Keratinocyte (primary cell): ENCODE measurements at regions not wholly inside any gene's neighbourhood (a gene's known extent, or its start where the extent isn't known, plus 50 kb on each side); places are given as distances from the start of the nearest gene placed in this dataset.

Experiments used
- DNase-seq: peaks from one replicate; pipeline ENCODE4 v3.0.0-alpha.2; 2011; ENCODE audit warnings: low read depth, missing footprints, low spot score
- FAIRE-seq: peaks from 2 replicates; lab custom pipeline; 2011; peaks lifted over from hg19 to GRCh38; lab: Jason Lieb, UNC
- H2AFZ ChIP-seq: 2 replicates; pipeline ENCODE4 v1.6.0; 2012; ENCODE audit warnings: low read length, control low read depth, inconsistent platforms; ENCODE audit not compliant: control insufficient read depth
- H3K27ac ChIP-seq: 2 replicates; pipeline ENCODE4 v1.5.1; 2011; ENCODE audit warnings: low read length; ENCODE audit not compliant: control insufficient read depth, insufficient read depth
- H3K27me3 ChIP-seq: 3 replicates; pipeline ENCODE4 v1.6.0; 2011; ENCODE audit warnings: low read length; ENCODE audit not compliant: control insufficient read depth, insufficient read depth; ENCODE audit errors: extremely low read depth
- H3K36me3 ChIP-seq, 2 experiments: 2 replicates in 1 of 2; 3 replicates in 1 of 2; pipeline ENCODE4 v1.5.1; 2011; ENCODE audit warnings: low read length in 2 of 2, mild to moderate bottlenecking in 1 of 2; ENCODE audit not compliant: control insufficient read depth in 2 of 2, insufficient read depth in 2 of 2; ENCODE audit errors: extremely low read depth in 1 of 2
- H3K4me1 ChIP-seq: 3 replicates; pipeline ENCODE4 v1.5.1; 2011; ENCODE audit warnings: low read length; ENCODE audit not compliant: control insufficient read depth, insufficient read depth; ENCODE audit errors: extremely low read depth
- H3K4me2 ChIP-seq: 3 replicates; pipeline ENCODE4 v1.6.0; 2011; ENCODE audit warnings: low read depth, low read length; ENCODE audit not compliant: control insufficient read depth, insufficient read depth; ENCODE audit errors: extremely low read depth
- H3K4me3 ChIP-seq, 3 experiments: fragments of 200-600 bp in 1 of 3; sonication (generic) in 1 of 3; 2 replicates in 2 of 3; 3 replicates in 1 of 3; pipeline ENCODE4 v1.5.1; 2011 to 2016; ENCODE audit warnings: low read length in 3 of 3, mild to moderate bottlenecking in 3 of 3, control low read depth in 2 of 3, inconsistent platforms in 1 of 3, low read depth in 1 of 3, mixed read lengths in 1 of 3, mixed run types in 1 of 3, moderate library complexity in 1 of 3; ENCODE audit not compliant: control insufficient read depth in 2 of 3, insufficient read depth in 2 of 3; ENCODE audit errors: extremely low read depth in 1 of 3
- H3K79me2 ChIP-seq: 2 replicates; pipeline ENCODE4 v1.6.0; 2012; ENCODE audit warnings: low read length; ENCODE audit not compliant: control insufficient read depth, insufficient read depth
- H3K9ac ChIP-seq: 3 replicates; pipeline ENCODE4 v1.6.0; 2011; ENCODE audit warnings: low read length; ENCODE audit not compliant: control insufficient read depth, insufficient read depth; ENCODE audit errors: extremely low read depth
- H3K9me1 ChIP-seq: 3 replicates; pipeline ENCODE4 v1.6.0; 2011; ENCODE audit warnings: low read length; ENCODE audit not compliant: control insufficient read depth, insufficient read depth; ENCODE audit errors: extremely low read depth
- H3K9me3 ChIP-seq: 2 replicates; pipeline ENCODE4 v1.5.1; 2012; ENCODE audit warnings: low read depth, low read length; ENCODE audit not compliant: control insufficient read depth
- H4K20me1 ChIP-seq: 3 replicates; pipeline ENCODE4 v1.6.0; 2011; ENCODE audit warnings: low read length; ENCODE audit not compliant: control insufficient read depth, insufficient read depth; ENCODE audit errors: extremely low read depth
- EZH2 ChIP-seq: IDR thresholded peaks from one replicate; pipeline ENCODE4 v1.6.1; 2012; ENCODE audit warnings: inconsistent platforms, mild to moderate bottlenecking, low read length, moderate library complexity
- dilution Hi-C: fragments of 300-500 bp; cut with MboI; formaldehyde crosslinking; loops from one replicate; pipeline ENCODE4 v1.7.0; 2020; ENCODE audit warnings: low sequenced_read_pairs; ENCODE audit not compliant: extremely low pct_ligation_motif_present
- TF ChIP-seq, protein P1 (sequence below), 3 experiments: IDR thresholded peaks in 1 of 3; conservative IDR thresholded peaks in 1 of 3; optimal IDR thresholded peaks in 1 of 3; 2 replicates in 2 of 3; 3 replicates in 1 of 3; pipeline versions ENCODE3 to v1.5.1; 2011; ENCODE audit warnings: low read length in 3 of 3, mild to moderate bottlenecking in 3 of 3, moderate library complexity in 2 of 3, control low read depth in 1 of 3, inconsistent platforms in 1 of 3; ENCODE audit not compliant: insufficient read depth in 2 of 3; ENCODE audit errors: extremely low read depth in 1 of 3

- no peaks in the 10 kb centered on the region for H3K27me3 ChIP-seq
- no peak overlapping the region for H2AFZ ChIP-seq
- FAIRE-seq (no peak), DNase-seq (no peak)
- H3K27ac ChIP-seq, result no peak overlapping the region
- TF ChIP-seq, protein P1, sequence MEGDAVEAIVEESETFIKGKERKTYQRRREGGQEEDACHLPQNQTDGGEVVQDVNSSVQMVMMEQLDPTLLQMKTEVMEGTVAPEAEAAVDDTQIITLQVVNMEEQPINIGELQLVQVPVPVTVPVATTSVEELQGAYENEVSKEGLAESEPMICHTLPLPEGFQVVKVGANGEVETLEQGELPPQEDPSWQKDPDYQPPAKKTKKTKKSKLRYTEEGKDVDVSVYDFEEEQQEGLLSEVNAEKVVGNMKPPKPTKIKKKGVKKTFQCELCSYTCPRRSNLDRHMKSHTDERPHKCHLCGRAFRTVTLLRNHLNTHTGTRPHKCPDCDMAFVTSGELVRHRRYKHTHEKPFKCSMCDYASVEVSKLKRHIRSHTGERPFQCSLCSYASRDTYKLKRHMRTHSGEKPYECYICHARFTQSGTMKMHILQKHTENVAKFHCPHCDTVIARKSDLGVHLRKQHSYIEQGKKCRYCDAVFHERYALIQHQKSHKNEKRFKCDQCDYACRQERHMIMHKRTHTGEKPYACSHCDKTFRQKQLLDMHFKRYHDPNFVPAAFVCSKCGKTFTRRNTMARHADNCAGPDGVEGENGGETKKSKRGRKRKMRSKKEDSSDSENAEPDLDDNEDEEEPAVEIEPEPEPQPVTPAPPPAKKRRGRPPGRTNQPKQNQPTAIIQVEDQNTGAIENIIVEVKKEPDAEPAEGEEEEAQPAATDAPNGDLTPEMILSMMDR (optimal IDR thresholded peaks at IDR 0.05 in 1 of 3, IDR thresholded peaks at IDR 0.05 in 1 of 3, conservative IDR thresholded peaks at IDR 0.05 in 1 of 3; ENCODE audit: extremely low read depth in 1 of 3, insufficient read depth in 2 of 3, low read length in 3 of 3), result no peak
- TF ChIP-seq EZH2, result no peak
- no peak overlapping the region for H3K4me2 ChIP-seq
- no peaks in the 10 kb centered on the region for H3K9me3 ChIP-seq
- H3K4me3 ChIP-seq, result no peak overlapping the region
- no peak overlapping the region for H3K9ac ChIP-seq
- no peaks in the 10 kb centered on the region for H4K20me1 ChIP-seq
- H3K9me1 ChIP-seq, result no peaks in the 10 kb centered on the region
- H3K79me2 ChIP-seq, result no peaks in the 10 kb centered on the region
- no peaks in the 10 kb centered on the region for H3K36me3 ChIP-seq
- dilution Hi-C loops, result no loop called here
- H3K4me1 ChIP-seq, result no peaks in the 10 kb centered on the region
These were observed 172.1 kb downstream of the GXYLT1 start for GRCh38 chr12:41972598-41972997.

GRCh38 chr12:41972196-41972595 lies 172.5 kb downstream of the GXYLT1 start:
- no peaks in the 10 kb centered on the region for H3K4me1 ChIP-seq
- no peaks in the 10 kb centered on the region for H4K20me1 ChIP-seq
- no peaks in the 10 kb centered on the region for H3K36me3 ChIP-seq
- DNase-seq (no peak), FAIRE-seq (no peak)
- H3K79me2 ChIP-seq, result no peaks in the 10 kb centered on the region
- H3K4me2 ChIP-seq, result no peak overlapping the region
- H3K4me3 ChIP-seq, result no peak overlapping the region
- no peaks in the 10 kb centered on the region for H3K9me1 ChIP-seq
- no peak overlapping the region for H3K9ac ChIP-seq
- TF ChIP-seq EZH2, result no peak
- TF ChIP-seq, protein P1 (optimal IDR thresholded peaks at IDR 0.05 in 1 of 3, IDR thresholded peaks at IDR 0.05 in 1 of 3, conservative IDR thresholded peaks at IDR 0.05 in 1 of 3; ENCODE audit: extremely low read depth in 1 of 3, insufficient read depth in 2 of 3, low read length in 3 of 3), result no peak
- no peaks in the 10 kb centered on the region for H3K27me3 ChIP-seq
- no peak overlapping the region for H2AFZ ChIP-seq
- H3K27ac ChIP-seq, result no peak overlapping the region
- dilution Hi-C loops, result no loop called here
- H3K9me3 ChIP-seq, result no peaks in the 10 kb centered on the region
